Adipocyte (in vitro differentiated cells): ENCODE measurements at regions not wholly inside any gene's neighbourhood (a gene's known extent, or its start where the extent isn't known, plus 50 kb on each side); places are given as distances from the start of the nearest gene placed in this dataset.
"Not testable (repeated sequence)": the region's sequence is repeated elsewhere in the genome, so short reads cannot be mapped to it uniquely, and the experiment has no call there.

Experiments used
- DNase-seq: peaks from one replicate; pipeline ENCODE4 v3.0.0-alpha.2; 2015; ENCODE audit warnings: low read depth
- H3K27me3 ChIP-seq: replicated peaks from 2 replicates; pipeline ENCODE4 v1.7.0; 2013; ENCODE audit warnings: mild to moderate bottlenecking, low read length, moderate library complexity; ENCODE audit not compliant: control insufficient read depth, insufficient read depth
- H3K36me3 ChIP-seq: 2 replicates; pipeline ENCODE4 v1.7.0; 2013; ENCODE audit warnings: low read length, mild to moderate bottlenecking, moderate library complexity; ENCODE audit not compliant: control insufficient read depth, insufficient read depth, severe bottlenecking
- H3K4me1 ChIP-seq: 2 replicates; pipeline ENCODE4 v1.7.0; 2013; ENCODE audit warnings: mild to moderate bottlenecking, low read length, moderate library complexity; ENCODE audit not compliant: control insufficient read depth, insufficient read depth
- H3K4me3 ChIP-seq: 2 replicates; pipeline ENCODE4 v1.7.0; 2013; ENCODE audit warnings: mild to moderate bottlenecking, low read length, moderate library complexity
- H3K9ac ChIP-seq: 2 replicates; pipeline ENCODE4 v1.7.0; 2013; ENCODE audit warnings: mild to moderate bottlenecking, low read length, moderate library complexity
- H3K9me3 ChIP-seq: 2 replicates; pipeline ENCODE4 v1.7.0; 2013; ENCODE audit warnings: mild to moderate bottlenecking, low read length, moderate library complexity; ENCODE audit not compliant: control insufficient read depth

DNA sequence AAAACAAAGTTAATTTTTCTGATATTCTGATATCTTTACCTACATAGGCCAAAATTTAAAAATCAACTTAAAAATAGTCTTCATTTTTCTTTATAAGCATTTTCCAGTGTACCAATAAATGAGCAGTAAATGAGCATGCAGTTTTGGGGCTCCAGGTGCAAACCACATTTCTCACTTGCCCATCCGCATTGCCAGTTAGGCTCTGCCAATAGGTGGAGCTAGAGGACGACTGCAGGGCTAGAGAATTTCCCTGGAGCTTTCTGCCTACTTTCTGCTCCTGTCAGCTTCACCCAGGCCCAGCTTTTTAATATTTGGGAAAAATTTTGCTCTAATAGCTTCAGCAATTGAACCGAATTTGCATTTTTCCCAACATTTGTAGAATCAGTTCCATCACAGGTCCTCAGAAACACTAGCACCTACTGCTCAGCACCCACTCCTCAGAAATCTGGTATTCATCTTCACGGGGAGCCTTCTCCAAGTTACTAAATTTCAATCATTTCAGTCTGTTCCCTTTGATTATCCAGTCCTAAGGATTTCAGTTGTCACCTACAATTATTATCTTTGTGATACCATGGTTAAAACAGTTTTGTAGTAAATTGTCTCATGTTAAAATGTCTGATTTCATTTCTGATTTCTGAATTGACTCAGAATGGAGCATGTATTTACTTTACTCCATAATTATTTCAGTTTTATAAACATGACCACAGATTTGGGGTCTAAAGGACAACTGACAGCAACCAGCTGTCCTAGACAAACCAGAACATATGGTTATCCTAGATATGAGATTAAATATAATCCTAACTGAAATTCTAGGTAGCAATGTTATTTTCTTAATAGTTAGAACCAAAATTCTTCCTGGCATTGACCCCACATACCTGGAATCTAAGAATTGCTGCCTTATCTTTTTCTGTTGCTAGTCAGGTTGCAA, 104.6 kb upstream of the FAM174A start:
- peak; percentile 72 for DNase-seq
- H3K9ac ChIP-seq, result no peak overlapping the region
- H3K4me3 ChIP-seq, result no peak overlapping the region

DNA sequence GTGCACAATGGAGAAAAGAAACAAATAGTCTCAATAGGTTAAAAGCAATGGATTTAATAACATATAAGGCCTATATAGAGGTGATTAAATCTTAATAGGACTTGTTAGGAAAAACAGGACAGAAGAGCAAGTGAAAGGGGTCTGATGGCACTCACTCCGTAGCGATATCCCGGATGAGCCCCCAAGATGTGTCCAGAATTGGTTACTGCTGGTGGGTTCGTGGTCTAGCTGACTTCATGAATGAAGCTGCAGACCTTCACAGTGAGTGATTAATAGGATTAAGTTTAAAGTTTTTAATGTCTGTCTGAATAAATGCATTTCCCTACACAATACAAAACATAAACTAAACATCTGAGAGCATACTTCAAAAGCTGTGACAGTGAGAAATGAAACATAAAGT, 110.4 kb upstream of the FAM174A start:
- Histone ChIP-seq H3K36me3 (no peaks in the 10 kb centered on the region), H3K9ac (no peak overlapping the region), H3K27me3 (no peaks in the 10 kb centered on the region), H3K4me1 (no peaks in the 10 kb centered on the region), H3K9me3 (no peaks in the 10 kb centered on the region), H3K4me3 (no peak overlapping the region)
- DNase-seq, result no peak

More for the DNA sequence above, 104.6 kb upstream of the FAM174A start:
- Histone ChIP-seq H3K9me3 (no peaks in the 10 kb centered on the region), H3K36me3 (no peaks in the 10 kb centered on the region), H3K27me3 (no peaks in the 10 kb centered on the region), H3K4me1 (no peaks in the 10 kb centered on the region)

DNA sequence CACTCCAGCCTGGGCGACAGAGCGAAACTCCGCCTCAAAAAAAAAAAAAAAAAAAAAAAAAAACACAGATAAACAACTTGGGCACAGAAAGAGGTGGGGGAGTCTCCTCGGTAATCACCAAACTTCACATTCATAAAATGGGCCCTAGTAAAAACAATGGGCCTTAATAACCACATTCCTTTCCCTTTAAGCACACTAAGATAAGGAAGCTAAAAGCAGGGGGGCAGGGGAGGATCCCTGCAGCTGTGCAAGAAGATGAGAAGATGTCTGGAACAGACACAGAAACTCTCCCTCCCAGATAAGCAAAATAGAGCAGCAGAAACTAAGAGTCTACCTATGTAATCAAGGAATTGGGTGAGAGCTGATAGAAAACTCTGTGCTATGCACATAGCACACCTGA, 111.2 kb upstream of the FAM174A start:
- Histone ChIP-seq H3K9me3 (no peaks in the 10 kb centered on the region), H3K4me3 (no peak overlapping the region), H3K36me3 (no peaks in the 10 kb centered on the region), H3K4me1 (no peaks in the 10 kb centered on the region), H3K9ac (no peak overlapping the region), H3K27me3 (no peaks in the 10 kb centered on the region)
- no peak for DNase-seq

DNA sequence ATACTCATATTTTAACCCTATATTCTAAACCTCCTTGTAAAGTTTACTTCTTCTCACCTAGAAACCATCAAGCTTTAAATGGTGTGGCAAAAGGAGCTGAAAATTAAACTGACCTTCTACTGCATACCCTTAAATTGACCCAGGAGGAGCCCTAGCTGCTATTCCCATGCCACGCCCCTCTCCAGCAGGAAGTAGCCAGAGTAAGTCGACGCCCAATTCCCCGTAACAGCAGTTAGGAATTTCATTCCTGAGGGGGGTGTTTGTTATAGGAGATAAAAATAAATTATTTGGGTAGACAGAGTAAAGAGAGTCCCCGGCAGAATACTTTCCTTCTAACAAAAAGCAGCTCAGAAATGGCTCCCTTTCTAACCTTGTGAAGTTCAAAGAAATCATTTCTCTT, 111.8 kb upstream of the FAM174A start:
- no peak overlapping the region for H3K9ac ChIP-seq
- DNase-seq, result no peak
- H3K4me1 ChIP-seq, result no peaks in the 10 kb centered on the region
- H3K27me3 ChIP-seq, result no peaks in the 10 kb centered on the region
- no peak overlapping the region for H3K4me3 ChIP-seq
- no peaks in the 10 kb centered on the region for H3K36me3 ChIP-seq
- H3K9me3 ChIP-seq, result no peaks in the 10 kb centered on the region

DNA sequence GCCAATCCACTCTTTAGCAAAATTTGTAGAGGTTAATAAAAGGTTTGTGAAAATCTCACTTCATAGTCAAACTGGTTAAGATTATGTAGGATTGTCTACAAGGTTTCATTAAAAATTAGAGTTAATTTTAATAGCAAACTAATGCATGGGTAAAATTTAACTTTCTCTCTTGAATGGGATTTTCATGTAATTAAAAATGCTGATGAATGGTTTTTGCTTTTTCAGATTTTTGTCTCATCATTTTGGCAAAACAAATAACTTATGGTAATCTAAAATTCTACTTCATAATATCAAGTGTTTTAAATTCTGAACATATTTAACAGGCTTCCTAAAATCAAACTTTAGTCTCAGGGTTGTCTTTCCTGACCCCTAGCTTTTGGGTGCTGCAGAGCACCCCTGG, 113.8 kb upstream of the FAM174A start:
- Histone ChIP-seq H3K4me3 (no peak overlapping the region), H3K9me3 (no peaks in the 10 kb centered on the region), H3K4me1 (no peaks in the 10 kb centered on the region), H3K27me3 (no peaks in the 10 kb centered on the region), H3K9ac (no peak overlapping the region), H3K36me3 (no peaks in the 10 kb centered on the region)
- no peak for DNase-seq

DNA sequence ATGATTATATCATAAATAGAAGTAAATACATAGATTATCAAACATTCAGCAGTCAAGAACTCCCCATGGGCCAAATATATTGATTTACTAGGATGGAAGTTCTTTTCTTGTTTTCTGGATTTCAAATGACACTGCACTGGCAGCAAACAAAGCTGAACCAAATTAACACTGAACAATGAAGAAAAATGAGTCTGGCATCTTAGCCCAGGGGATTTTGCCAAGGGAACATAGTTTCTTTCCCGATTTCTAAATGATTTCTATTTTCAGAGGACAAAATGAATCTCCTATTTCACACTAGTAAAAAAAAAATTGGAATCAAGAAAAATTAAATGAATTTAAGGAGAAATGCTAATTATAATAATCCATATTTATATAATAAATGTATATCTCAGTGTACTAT, 116.9 kb upstream of the FAM174A start:
- no peak for DNase-seq
- H3K4me1 ChIP-seq, result no peaks in the 10 kb centered on the region
- no peaks in the 10 kb centered on the region for H3K9me3 ChIP-seq
- no peak overlapping the region for H3K9ac ChIP-seq
- H3K27me3 ChIP-seq, result no peaks in the 10 kb centered on the region
- H3K4me3 ChIP-seq, result no peak overlapping the region
- no peaks in the 10 kb centered on the region for H3K36me3 ChIP-seq

DNA sequence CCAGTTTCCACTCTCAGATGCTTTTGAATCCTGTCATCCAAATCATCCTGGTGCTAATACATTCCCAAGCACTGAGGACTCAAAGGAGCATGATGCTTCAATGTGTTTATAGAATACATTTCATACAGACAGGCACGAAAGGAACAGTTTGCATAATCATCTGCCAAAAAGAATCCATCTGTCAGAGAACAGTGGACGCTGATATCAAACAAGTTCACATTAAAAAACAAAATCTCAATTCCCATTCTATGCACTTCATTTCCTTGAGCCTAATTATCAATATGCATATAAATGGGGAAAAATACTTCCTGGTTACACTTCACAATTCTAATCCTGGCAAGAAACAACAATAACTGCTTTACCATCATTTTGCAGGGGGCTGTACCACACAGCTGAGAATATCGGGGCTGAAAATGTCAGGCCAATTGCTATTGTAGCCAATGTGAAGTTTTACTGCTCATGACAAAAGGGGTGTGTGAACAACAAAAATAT, 125.5 kb upstream of the FAM174A start:
- H3K4me1 ChIP-seq, result no peaks in the 10 kb centered on the region
- no peak for DNase-seq
- H3K9ac ChIP-seq, result no peak overlapping the region
- H3K36me3 ChIP-seq, result no peaks in the 10 kb centered on the region
- H3K4me3 ChIP-seq, result no peak overlapping the region
- H3K9me3 ChIP-seq, result no peaks in the 10 kb centered on the region
- H3K27me3 ChIP-seq, result no peaks in the 10 kb centered on the region

DNA sequence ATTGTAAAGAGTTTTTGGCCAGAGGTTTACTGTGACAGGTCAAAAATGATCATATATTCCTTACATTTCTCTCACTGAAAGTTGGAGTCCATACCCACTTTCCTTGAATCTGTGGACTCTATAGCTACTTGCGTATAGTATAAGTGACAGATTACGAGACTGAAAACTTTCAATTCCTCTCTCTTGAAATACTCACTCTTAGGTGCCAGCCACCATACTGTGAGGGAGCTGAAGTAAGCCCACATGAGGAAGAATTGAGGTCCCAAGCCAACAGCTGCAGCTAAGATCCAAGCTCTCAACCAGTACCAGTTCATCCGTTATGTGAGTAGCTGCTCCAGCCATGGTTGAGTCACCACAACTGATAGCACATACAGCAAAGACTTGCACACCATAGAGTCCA, 128.1 kb upstream of the FAM174A start:
- no peaks in the 10 kb centered on the region for H3K36me3 ChIP-seq
- no peaks in the 10 kb centered on the region for H3K4me1 ChIP-seq
- H3K9ac ChIP-seq, result no peak overlapping the region
- H3K9me3 ChIP-seq, result no peaks in the 10 kb centered on the region
- H3K4me3 ChIP-seq, result no peak overlapping the region
- H3K27me3 ChIP-seq, result no peaks in the 10 kb centered on the region
- DNase-seq, result no peak

DNA sequence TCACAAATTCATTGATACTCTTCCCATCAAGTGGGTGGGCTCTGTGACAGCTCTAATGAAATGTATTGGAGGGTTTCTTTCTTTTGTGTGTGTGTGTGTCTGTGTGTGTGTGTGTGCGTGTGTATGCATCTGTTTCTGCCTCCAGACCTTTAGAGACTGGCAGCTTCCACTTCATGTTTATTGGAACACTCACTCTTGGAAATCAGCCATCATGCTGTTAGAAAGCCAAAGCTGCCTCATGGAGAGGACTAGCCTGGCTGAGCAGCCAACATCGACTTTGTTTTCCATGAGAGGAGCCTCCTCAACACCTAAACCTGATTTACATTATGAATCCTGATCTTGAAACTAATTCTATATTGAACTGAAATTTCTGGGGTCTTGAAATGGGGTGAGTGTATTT, 128.5 kb upstream of the FAM174A start:
- Histone ChIP-seq H3K9ac (no peak overlapping the region), H3K9me3 (no peaks in the 10 kb centered on the region)
- no peak for DNase-seq

DNA sequence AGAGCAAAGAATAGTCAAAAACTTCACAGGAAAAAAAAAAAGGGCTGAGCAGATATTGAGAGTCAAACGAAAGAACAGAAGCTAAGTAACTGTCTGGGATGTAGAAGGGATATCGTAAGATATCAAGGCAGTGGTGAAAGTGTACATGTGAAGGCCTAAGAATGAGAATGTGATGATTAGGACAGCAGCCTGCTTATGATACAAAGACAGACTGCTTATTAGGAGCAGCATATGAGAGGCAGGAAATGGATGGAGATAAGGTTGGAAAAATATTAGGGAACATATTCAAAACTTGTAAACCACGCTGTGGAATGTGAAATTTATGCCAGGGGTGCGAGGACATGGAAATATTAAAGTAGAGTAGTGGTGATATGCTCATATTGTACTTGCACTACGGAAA, 133.1 kb upstream of the FAM174A start:
- DNase-seq, result no peak
- Histone ChIP-seq H3K9ac (no peak overlapping the region), H3K4me3 (no peak overlapping the region), H3K27me3 (no peaks in the 10 kb centered on the region), H3K36me3 (no peaks in the 10 kb centered on the region), H3K4me1 (no peaks in the 10 kb centered on the region), H3K9me3 (no peaks in the 10 kb centered on the region)

More for the DNA sequence above, 128.5 kb upstream of the FAM174A start:
- Histone ChIP-seq H3K27me3 (no peaks in the 10 kb centered on the region), H3K4me3 (no peak overlapping the region), H3K4me1 (no peaks in the 10 kb centered on the region), H3K36me3 (no peaks in the 10 kb centered on the region)

DNA sequence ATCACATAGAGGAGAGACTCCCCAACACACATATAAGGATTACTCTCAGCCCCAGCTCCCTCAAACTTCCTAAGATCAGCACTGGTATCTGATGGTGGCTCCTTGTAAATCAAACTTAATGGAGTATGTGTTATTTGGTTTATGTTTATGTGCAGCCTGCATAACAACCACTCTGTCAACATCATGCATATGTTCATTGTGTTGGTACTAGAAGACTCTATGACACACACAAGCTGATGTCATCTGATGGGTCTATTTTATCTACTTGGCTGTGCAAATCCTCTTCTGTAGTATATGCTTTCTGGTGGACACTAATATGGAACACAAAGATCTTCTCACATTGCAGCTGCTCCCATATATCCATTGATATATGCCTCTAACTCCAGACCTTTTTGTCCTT, 134.0 kb upstream of the FAM174A start:
- Histone ChIP-seq H3K9me3 (no peaks in the 10 kb centered on the region), H3K4me1 (no peaks in the 10 kb centered on the region), H3K27me3 (no peaks in the 10 kb centered on the region), H3K9ac (no peak overlapping the region), H3K36me3 (no peaks in the 10 kb centered on the region), H3K4me3 (no peak overlapping the region)
- DNase-seq, result no peak

DNA sequence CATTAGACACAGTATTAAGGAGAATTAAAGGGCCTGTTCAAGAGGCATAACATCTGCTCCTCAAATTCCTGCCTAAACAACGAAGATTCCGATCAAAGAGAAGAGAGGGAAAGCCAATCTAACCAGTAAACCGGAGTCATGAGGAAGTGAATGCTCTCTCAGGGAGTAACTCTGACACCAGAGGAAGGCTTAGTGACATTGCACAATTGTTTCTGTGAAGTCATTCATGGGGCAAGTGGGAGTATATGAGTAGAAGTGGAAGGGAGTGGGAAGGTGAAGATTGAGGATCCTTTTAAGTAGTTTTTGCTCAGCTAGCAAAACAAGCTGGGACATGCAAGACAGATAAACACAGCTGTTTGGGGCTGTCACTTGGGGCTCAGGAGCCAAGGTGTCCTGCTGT, 136.4 kb upstream of the FAM174A start:
- H3K36me3 ChIP-seq, H3K9me3 ChIP-seq, H3K4me1 ChIP-seq, DNase-seq, H3K9ac ChIP-seq, H3K27me3 ChIP-seq, H3K4me3 ChIP-seq: not testable (repeated sequence)
